Thyroid gland (tissue), 4 donors: ENCODE measurements at regions not wholly inside any gene's neighbourhood (a gene's known extent, or its start where the extent isn't known, plus 50 kb on each side); places are given as distances from the start of the nearest gene placed in this dataset.

Experiments
- CTCF ChIP-seq, 6 experiments: fragments of 200-600 bp in 3 of 6; fragments of 450-650 bp in 3 of 6; sonication (generic) in 3 of 6; IDR thresholded peaks; one replicate each; pipeline ENCODE4 v1.5.1; 2016 to 2019; ENCODE audit warnings: antibody characterized with exemption in 6 of 6, mild to moderate bottlenecking in 2 of 6, inconsistent platforms in 1 of 6, moderate library complexity in 1 of 6
- POLR2A ChIP-seq, 2 donors: fragments of 450-650 bp; IDR thresholded peaks; one replicate each; pipeline ENCODE4 v1.6.1; 2017; ENCODE audit warnings: antibody characterized with exemption in 2 of 2, mild to moderate bottlenecking in 2 of 2, moderate library complexity in 1 of 2

- TF ChIP-seq CTCF (IDR thresholded peaks at IDR 0.05), result no peak
- no peak for TF ChIP-seq POLR2A (IDR thresholded peaks at IDR 0.05)
Observed at GRCh38 chr17:27368151-27368795, 74.4 kb downstream of the WSB1 start.
